ENCODE measurements at regions not wholly inside any gene's neighbourhood (a gene's known extent, or its start where the extent isn't known, plus 50 kb on each side); places are given as distances from the start of the nearest gene placed in this dataset.

GRCh38 chr14:26332966-26333365, 264.9 kb downstream of the NOVA1 start:
- TF ChIP-seq POLR2A (IDR thresholded peaks at IDR 0.05; ENCODE audit: low read length) (no peak), GATA1 (IDR thresholded peaks at IDR 0.05; ENCODE audit: low read depth, low read length) (no peak)
